ENCODE measurements at regions not wholly inside any gene's neighbourhood (a gene's known extent, or its start where the extent isn't known, plus 50 kb on each side); places are given as distances from the start of the nearest gene placed in this dataset.

DNA sequence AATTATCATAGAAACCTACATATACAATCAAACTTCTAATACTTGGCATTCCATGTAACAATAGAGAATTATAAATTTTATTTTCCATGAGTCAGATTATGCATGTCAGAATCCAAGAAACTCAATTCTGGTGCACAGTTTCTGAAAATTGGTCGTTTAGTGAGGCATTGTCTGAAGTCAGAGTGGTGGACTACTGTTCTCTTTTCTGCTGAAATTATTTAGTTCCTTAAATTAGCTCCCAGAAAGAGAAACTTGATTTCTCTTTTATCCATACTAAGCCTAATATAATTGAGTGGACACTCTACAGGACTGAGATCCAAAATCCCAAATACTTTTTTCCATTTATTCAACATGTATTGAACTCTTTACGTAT lies 265.5 kb downstream of the ALDH8A1 start:
- H3K79me1 ChIP-seq (ENCODE audit: low read depth, low read length): no peaks in the 10 kb centered on the region

More for the DNA sequence above, 265.5 kb downstream of the ALDH8A1 start:
- Histone ChIP-seq H3K4me1 (replicated peaks in 1 of 4; ENCODE audit: control insufficient read depth in 3 of 4, insufficient read depth in 4 of 4, low read length in 3 of 4) (no peaks in the 10 kb centered on the region), H4K20me1 (replicated peaks in 1 of 2; ENCODE audit: control insufficient read depth in 1 of 2, insufficient read depth in 2 of 2, low read length in 2 of 2) (no peaks in the 10 kb centered on the region), H3K56ac (replicated peaks; ENCODE audit: insufficient read length, low read depth, low read length) (no peak overlapping the region), H4K91ac (replicated peaks; ENCODE audit: insufficient read length, low read length) (no peak overlapping the region), H3K4me2 (ENCODE audit: insufficient read depth in 1 of 2, low read depth in 2 of 2, low read length in 2 of 2) (no peak overlapping the region), H2BK5ac (ENCODE audit: low read depth, low read length) (no peak overlapping the region), H3K36me3 (ENCODE audit: control insufficient read depth in 2 of 4, insufficient read depth in 4 of 4, low read length in 3 of 4) (no peaks in the 10 kb centered on the region), H3K23ac (ENCODE audit: insufficient read length) (no peak overlapping the region), H2AK5ac (ENCODE audit: low read depth, low read length) (no peak overlapping the region), H3K27me3 (replicated peaks in 1 of 4; ENCODE audit: control insufficient read depth in 3 of 4, extremely low read depth in 1 of 4, insufficient read depth in 3 of 4, low read length in 3 of 4) (no peaks in the 10 kb centered on the region), H2AFZ (ENCODE audit: low read length) (no peak overlapping the region), H3K9ac (replicated peaks in 1 of 4; ENCODE audit: extremely low read depth in 1 of 4, low read depth in 3 of 4, low read length in 3 of 4) (no peak overlapping the region), H3K18ac (ENCODE audit: extremely low read depth, low read length) (no peak overlapping the region), H3K27ac (ENCODE audit: low read depth, low read length) (no peak overlapping the region), H3K4ac (replicated peaks; ENCODE audit: insufficient read length, low read depth, low read length) (no peak overlapping the region), H3K4me3 (ENCODE audit: extremely low read depth in 1 of 4, insufficient read depth in 2 of 4, low read depth in 3 of 4, low read length in 4 of 4) (no peak overlapping the region), H2BK120ac (replicated peaks; ENCODE audit: low read depth, low read length) (no peak overlapping the region), H4K5ac (ENCODE audit: insufficient read length, low read depth, low read length) (no peak overlapping the region), H3K79me2 (ENCODE audit: control insufficient read depth in 1 of 2, insufficient read depth in 2 of 2, low read length in 2 of 2) (no peaks in the 10 kb centered on the region), H3K23me2 (ENCODE audit: low read depth, low read length) (no peaks in the 10 kb centered on the region), H2BK12ac (ENCODE audit: low read depth, low read length) (no peak overlapping the region), H2BK20ac (ENCODE audit: low read length) (no peak overlapping the region), H3K14ac (ENCODE audit: insufficient read length) (no peak overlapping the region), H2BK15ac (ENCODE audit: low read length) (no peak overlapping the region), H4K8ac (ENCODE audit: extremely low read depth, insufficient read depth, low read length) (no peak overlapping the region), H3K9me3 (ENCODE audit: insufficient read depth in 2 of 2, low read depth in 1 of 2, low read length in 1 of 2) (no peaks in the 10 kb centered on the region)
- 91% methylated on average over 2 of the region's 2 CpGs; no CpG with 5 or more reads in 1 of the 2 experiments for WGBS, 2 experiments (ENCODE audit: extremely low coverage in 1 of 2, insufficient coverage in 1 of 2, insufficient read length in 1 of 2, insufficient replicate concordance in 2 of 2, low coverage in 1 of 2, low lambda C conversion rate in 2 of 2, missing lambda C conversion rate in 1 of 2)
- DNase-seq (ENCODE audit: low read depth in 1 of 2, low spot score in 2 of 2) (no peak), FAIRE-seq (no peak)
- no peak for TF ChIP-seq RFX5 (IDR thresholded peaks at IDR 0.05; ENCODE audit: borderline replicate concordance, low read depth, low read length)
- no peak for TF ChIP-seq CBX5 (IDR thresholded peaks at IDR 0.05; ENCODE audit: low read depth, low read length)
- CTCF ChIA-PET (ENCODE audit: partially characterized antibody): no interaction called here
- POLR2A ChIA-PET (ENCODE audit: partially characterized antibody): no interaction called here
